ENCODE measurements at regions not wholly inside any gene's neighbourhood (a gene's known extent, or its start where the extent isn't known, plus 50 kb on each side); places are given as distances from the start of the nearest gene placed in this dataset.

- no peak for DNase-seq (ENCODE audit: low read depth)
Measured at GRCh38 chr15:95327661-95328060, 1002.8 kb upstream of the NR2F2 start.

- DNase-seq (ENCODE audit: low read depth), result no peak
Measured at GRCh38 chr15:95328559-95328958, 1001.9 kb upstream of the NR2F2 start.

- DNase-seq (ENCODE audit: low read depth), result no peak
Measured at GRCh38 chr15:95329362-95329761, 1001.1 kb upstream of the NR2F2 start.

DNA sequence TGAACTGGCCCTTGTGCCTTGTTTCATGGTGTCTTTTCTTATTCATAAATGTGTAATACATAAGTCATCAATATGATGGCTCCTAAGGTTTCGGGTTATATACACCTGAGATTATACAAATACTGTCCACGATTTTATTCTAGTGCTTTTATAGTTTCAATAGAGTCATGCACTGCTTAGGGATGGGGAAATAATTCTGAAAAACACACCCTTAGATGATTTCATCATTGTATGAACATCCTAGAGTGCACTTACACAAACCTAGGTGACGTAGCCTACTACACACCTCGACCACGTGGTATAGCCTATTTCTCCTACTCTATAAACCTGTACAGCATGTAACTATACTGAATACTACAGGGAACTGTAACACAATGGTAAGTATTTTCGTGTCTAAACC is 988.8 kb upstream of the NR2F2 start:
- DNase-seq (ENCODE audit: low read depth), result no peak

DNA sequence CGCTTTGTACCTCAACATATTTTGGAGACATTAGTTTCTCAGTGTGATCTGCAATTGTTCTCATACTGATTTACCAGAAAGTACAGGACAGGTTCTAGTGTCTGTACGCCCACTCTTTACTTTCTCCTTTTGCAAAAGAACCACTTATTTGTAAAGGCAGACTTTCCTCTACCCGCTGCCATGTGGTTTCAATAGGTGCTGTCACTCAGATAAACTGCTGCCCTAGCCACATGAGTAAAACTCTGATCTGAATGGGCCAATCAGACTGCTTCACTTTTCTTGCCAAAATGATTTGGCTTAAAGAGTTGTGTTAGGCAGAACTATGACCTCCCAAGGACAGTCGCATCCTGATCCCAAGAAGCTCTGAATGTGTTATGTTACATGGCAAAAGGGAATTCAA is 984.6 kb upstream of the NR2F2 start:
- no peak for DNase-seq (ENCODE audit: low read depth)

GRCh38 chr15:95346721-95347475 is 983.6 kb upstream of the NR2F2 start:
- DNase-seq (ENCODE audit: low read depth), result no peak

DNA sequence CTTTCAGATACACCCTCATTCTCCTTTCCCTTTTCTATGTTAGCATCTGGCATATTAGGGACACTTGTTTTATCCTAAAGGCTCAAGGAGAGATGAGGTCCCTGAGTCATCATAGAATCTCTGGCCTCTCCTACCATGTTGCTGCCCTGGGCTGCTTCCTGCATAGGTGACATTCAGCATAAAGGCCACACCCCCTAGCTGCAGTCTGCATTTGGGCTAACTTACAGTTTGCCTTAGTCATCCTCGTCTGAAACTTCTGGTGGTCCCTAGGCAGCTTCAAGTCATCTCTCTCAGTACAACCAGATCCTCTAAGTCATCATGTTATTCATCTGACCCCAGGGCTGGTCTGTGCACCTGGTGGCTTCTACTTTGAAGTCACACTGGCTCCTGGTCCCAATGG is 982.7 kb upstream of the NR2F2 start:
- DNase-seq (ENCODE audit: low read depth), result no peak

GRCh38 chr15:95350908-95351307 is 979.6 kb upstream of the NR2F2 start:
- no peak for DNase-seq (ENCODE audit: low read depth)

DNA sequence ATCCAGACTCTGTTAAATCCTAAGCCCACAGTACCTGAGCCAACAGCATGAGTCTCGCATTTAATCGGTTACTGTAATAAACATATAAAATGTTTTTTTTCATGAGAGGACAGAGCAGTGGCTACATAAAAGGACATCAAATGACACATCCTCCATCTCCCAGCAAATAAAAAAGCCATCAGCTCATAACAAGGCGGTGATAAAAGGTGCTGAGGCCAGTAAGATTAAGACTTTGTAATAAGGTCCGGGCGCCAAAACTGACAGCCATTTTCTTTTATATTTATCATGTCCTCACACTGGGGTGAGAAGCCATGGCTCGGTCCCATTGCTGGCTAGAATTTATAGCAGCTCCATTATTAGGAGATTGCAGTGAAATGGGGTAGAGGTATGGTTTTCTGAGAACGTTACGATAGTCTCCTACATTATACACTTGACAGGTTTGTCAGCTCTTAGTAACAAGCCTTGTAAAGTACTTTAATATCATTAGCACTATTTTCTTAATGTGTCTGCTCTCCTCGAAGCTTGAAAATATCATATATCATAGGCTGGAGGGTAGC is 977.8 kb upstream of the NR2F2 start:
- no peak for DNase-seq (ENCODE audit: low read depth)

- DNase-seq (ENCODE audit: low read depth), result no peak
Measured at GRCh38 chr15:95353512-95353911, 977.0 kb upstream of the NR2F2 start.

- no peak for DNase-seq (ENCODE audit: low read depth)
Measured at GRCh38 chr15:95359966-95360365, 970.5 kb upstream of the NR2F2 start.

- no peak for DNase-seq (ENCODE audit: low read depth)
Measured at GRCh38 chr15:95362306-95362705, 968.2 kb upstream of the NR2F2 start.

DNA sequence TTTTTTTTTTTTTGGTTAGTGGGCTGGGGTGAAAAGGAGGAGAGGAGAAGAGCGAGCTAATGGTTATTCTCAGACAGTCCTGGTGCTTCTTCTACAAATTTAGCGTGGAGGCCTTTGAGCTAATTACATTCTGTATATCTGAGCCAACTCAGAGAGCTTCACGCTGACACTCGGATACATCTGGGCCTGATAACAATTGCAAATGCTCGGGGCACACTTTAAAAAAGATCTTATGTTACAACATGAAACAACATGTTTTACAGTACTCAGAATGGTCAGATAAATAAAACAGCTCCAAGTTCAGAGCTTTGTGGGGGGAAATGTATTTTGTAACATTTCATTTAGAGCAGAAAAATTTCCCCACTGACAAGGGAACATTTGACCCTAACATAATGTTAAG is 966.9 kb upstream of the NR2F2 start:
- no peak for DNase-seq (ENCODE audit: low read depth)

DNA sequence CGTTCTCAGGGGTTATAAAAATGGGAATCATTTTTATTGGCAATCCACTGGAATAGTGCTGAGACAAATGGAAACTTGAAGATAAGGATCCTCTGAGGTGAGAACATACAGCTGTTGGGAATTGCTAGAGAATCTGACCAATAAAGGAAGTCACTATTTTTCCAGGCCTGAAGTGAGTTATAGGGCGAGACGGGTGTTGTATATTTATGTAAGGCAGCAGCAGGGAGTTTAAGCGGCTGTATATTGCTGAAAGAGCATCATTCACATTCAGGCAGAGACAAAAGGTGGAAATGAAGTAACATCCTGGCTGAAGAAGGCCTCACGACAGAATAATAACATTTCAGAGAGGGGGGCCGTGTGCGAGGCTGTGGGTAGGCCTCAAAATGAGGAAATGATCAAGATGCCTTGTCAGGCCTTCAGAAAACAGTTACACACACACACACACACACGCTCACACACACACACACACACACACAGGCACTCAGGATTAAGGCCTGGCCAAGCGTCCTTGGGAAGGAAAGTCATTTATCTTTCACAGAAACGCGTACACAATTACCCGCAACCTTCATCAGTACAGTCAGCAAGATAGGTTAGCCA is 964.9 kb upstream of the NR2F2 start:
- DNase-seq (ENCODE audit: low read depth), result no peak

DNA sequence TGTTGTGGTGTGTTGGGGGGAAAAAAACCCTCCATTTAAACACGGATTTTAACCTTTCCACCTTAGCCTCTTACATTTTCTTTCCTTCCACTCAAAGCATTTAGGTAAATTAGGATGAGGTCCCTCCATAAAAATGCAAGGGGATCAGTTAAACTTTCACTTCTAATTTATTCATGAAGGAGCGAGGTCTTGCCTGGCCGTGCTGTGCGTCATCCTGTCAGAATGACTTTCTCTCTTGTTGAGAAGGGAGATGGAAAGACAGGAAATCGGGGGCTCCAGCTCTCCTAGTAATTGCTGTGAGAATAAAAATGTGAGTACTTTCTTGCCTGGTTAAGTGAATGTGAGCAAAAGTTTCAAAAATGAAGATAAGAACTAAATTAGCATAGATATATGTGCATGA is 962.3 kb upstream of the NR2F2 start:
- no peak for DNase-seq (ENCODE audit: low read depth)

DNA sequence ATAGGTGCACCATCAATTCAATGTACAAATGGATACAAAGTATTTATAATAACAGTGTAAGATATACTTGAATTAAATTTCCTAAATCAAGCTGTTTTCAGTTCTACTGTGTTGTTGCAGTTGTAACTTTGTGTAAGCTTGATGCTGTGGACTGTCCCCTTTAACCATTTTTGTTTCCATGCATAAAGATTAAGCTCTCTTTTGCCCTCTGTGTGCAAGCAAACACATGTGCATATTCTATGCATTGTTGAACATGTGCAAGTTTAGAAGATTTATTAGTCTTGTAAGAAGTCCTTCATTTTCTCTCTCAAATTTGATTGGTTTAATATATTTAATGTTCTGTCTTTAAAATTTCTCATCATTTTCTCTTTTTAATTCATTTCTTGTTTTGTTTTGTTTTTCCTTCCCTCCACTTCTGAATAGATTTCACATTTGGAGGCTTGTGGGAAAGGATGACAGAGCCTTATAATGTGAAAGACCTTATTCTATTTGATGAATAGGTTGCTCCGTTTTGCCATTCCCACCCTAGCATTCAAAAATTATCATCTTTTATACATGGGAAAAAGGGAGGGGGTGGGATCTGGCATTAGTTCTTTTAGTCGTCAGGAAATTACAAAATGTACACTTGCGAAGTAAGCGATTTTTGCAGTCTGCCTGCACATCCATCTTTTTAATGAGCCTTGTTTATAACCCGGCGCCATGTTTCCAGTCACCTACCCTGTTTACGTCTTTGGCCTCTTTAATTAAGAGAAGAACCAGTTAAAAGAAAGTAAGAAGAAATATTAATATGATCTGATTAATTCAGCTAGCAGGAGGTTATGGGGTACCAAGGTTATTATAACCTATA is 961.5 kb upstream of the NR2F2 start:
- DNase-seq (ENCODE audit: low read depth), result no peak

GRCh38 chr15:95370291-95370690 is 960.2 kb upstream of the NR2F2 start:
- no peak for DNase-seq (ENCODE audit: low read depth)

DNA sequence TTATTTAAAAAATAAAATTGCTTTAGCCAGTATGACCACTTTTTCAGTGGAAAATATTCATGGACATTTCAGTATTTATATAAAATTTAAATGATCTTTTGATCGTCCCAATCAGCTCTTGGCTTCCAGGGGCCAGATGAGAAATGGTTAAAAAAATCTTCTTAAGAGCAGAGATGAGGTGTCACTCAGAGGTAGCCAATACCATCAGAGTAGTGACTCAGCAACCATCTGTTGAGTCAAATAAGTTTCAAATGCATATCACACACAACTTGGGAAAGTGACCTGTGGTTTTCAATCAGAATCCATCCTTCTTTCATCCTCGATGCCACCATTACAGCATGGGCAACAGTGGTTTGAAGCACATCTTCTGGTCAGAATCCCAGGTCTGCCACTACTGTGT is 958.8 kb upstream of the NR2F2 start:
- no peak for DNase-seq (ENCODE audit: low read depth)

- no peak for DNase-seq (ENCODE audit: low read depth)
Measured at GRCh38 chr15:95375281-95375680, 955.2 kb upstream of the NR2F2 start.

GRCh38 chr15:95377258-95377852 is 953.1 kb upstream of the NR2F2 start:
- no peak for DNase-seq (ENCODE audit: low read depth)

GRCh38 chr15:95394186-95395067 is 936.1 kb upstream of the NR2F2 start:
- no peak for DNase-seq (ENCODE audit: low read depth)
